Right cardiac atrium (tissue), 5 donors: ENCODE measurements at regions not wholly inside any gene's neighbourhood (a gene's known extent, or its start where the extent isn't known, plus 50 kb on each side); places are given as distances from the start of the nearest gene placed in this dataset.
"Not testable (repeated sequence)": the region's sequence is repeated elsewhere in the genome, so short reads cannot be mapped to it uniquely, and the experiment has no call there.

Experiments
- ATAC-seq, 2 donors: fragments of 200-7000 bp; cut with Tn5 transposase; one replicate each; pipeline versions ENCODE4 v1.8.0 to v1.9.1; 2020; ENCODE audit warnings: moderate library complexity in 2 of 2, mild to moderate bottlenecking in 1 of 2
- DNase-seq, 3 donors: peaks; one replicate each; pipeline ENCODE4 v3.0.0-alpha.2; 2020
- H3K27ac ChIP-seq: one replicate; pipeline ENCODE4 v1.5.1; 2013; ENCODE audit warnings: mild to moderate bottlenecking, low read length, control low read depth, moderate library complexity
- H3K27me3 ChIP-seq: one replicate; pipeline ENCODE4 v1.6.1; 2013; ENCODE audit not compliant: control insufficient read depth, insufficient read depth
- H3K4me1 ChIP-seq: one replicate; pipeline ENCODE4 v1.6.1; 2013; ENCODE audit warnings: low read length; ENCODE audit not compliant: control insufficient read depth, insufficient read depth
- H3K4me3 ChIP-seq: one replicate; pipeline ENCODE4 v1.5.1; 2013; ENCODE audit warnings: low read length, control low read depth
- H3K9me3 ChIP-seq: one replicate; pipeline ENCODE4 v1.6.1; 2013; ENCODE audit warnings: low read length; ENCODE audit not compliant: control insufficient read depth
- WGBS: extraction: QIAGEN DNeasy Blood & Tissue Kit; methylation state at CpG from one replicate; pipeline ENCODE4 v1.1.7; 2013; 5-methylcytosine and 5-hydroxymethylcytosine counted together
- intact Hi-C, 4 donors: fragments of 100-400 bp; cut with DNase I; formaldehyde crosslinking; loops; one replicate each; pipeline versions ENCODE4 v1.11.0 to v1.14.0; 2022 to 2023
- donor health status: healthy with polysubstance abuse.
- donor health status: DM: no; HTN: yes; CAD: no.
- donor health status: DM: no; HTN: no; CAD: no.
- donor health status: DM: no; HTN: yes; CAD: no; lungs with severe emphysema.
- donor health status: DM: yes; HTN: yes; CAD: no.

DNA sequence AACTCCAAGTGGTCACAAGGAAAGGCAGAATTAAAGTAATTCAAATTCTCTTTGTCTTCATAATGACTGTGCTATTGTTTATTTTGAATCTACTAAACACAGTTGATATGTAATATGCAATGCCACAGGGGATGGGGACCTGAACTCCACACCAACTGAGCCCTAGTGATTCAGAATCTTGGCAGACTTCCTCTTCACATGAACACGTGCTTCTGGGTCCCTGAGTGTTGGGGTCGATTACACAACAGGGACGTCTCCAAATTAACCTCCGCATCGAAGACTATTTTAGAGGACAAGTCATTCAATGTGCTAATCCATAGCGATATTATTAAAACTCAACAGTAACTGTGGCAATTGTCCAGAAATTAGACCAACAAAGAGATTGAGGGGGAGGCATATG, 95.3 kb upstream of the CARD11 start:
- WGBS: 54% methylated on average over 6 of the region's 6 CpGs
- no peaks in the 10 kb centered on the region for H3K4me1 ChIP-seq

DNA sequence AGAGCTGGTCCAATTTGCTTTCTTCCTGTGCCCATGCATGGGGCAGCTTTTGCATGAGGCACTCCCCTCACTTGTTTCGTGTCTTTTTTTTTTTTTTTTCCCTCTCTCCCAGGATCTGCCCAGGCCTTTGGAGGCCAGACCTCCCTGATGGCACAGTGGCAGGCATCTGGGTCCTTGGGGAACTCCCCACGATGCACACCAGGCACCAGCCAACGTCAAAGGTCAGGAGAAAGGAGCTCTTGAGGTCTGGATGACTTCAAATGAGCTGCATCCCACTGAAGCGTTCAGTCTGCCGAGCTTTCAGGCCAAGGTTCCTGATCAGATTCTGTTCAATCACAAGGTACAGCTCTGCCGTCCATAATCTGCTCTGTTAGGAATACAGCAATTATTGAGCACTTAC, 97.2 kb upstream of the CARD11 start:
- intact Hi-C loops: no loop called here
- no peak for ATAC-seq
- H3K4me1 ChIP-seq: no peaks in the 10 kb centered on the region
- H3K9me3 ChIP-seq: no peaks in the 10 kb centered on the region
- H3K27ac ChIP-seq: no peak overlapping the region
- no peaks in the 10 kb centered on the region for H3K27me3 ChIP-seq
- no peak overlapping the region for H3K4me3 ChIP-seq
- no peak for DNase-seq
- 62% methylated on average over 6 of the region's 6 CpGs for WGBS

More for the DNA sequence above, 95.3 kb upstream of the CARD11 start:
- no peak overlapping the region for H3K27ac ChIP-seq
- H3K4me3 ChIP-seq: no peak overlapping the region
- no peaks in the 10 kb centered on the region for H3K27me3 ChIP-seq
- no peaks in the 10 kb centered on the region for H3K9me3 ChIP-seq
- intact Hi-C loops: no loop called here
- no peak for ATAC-seq
- DNase-seq: no peak

DNA sequence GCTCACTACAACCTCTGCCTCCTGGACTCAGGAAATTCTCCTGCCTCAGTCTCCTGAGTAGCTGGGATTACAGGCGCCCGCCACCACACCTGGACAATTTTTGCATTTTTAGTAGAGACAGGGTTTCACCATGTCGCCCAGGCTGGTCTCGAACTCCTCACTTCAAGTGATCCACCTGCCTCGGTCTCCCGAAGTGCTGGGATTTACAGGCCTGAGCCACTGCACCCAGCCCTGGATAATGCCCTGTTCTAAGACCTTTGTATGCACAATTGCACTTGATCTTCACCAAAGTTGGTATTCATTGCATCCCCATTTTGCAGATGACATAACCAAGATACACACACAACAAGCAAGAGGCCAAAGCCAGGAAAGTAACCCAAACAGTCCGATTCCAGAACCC, 97.7 kb upstream of the CARD11 start:
- intact Hi-C loops: no loop called here
- DNase-seq (no peak), ATAC-seq (no peak)
- H3K4me3 ChIP-seq: no peak overlapping the region
- 94% methylated on average over 7 of the region's 7 CpGs for WGBS
- no peaks in the 10 kb centered on the region for H3K27me3 ChIP-seq
- no peak overlapping the region for H3K27ac ChIP-seq
- H3K9me3 ChIP-seq: no peaks in the 10 kb centered on the region
- H3K4me1 ChIP-seq: no peaks in the 10 kb centered on the region

DNA sequence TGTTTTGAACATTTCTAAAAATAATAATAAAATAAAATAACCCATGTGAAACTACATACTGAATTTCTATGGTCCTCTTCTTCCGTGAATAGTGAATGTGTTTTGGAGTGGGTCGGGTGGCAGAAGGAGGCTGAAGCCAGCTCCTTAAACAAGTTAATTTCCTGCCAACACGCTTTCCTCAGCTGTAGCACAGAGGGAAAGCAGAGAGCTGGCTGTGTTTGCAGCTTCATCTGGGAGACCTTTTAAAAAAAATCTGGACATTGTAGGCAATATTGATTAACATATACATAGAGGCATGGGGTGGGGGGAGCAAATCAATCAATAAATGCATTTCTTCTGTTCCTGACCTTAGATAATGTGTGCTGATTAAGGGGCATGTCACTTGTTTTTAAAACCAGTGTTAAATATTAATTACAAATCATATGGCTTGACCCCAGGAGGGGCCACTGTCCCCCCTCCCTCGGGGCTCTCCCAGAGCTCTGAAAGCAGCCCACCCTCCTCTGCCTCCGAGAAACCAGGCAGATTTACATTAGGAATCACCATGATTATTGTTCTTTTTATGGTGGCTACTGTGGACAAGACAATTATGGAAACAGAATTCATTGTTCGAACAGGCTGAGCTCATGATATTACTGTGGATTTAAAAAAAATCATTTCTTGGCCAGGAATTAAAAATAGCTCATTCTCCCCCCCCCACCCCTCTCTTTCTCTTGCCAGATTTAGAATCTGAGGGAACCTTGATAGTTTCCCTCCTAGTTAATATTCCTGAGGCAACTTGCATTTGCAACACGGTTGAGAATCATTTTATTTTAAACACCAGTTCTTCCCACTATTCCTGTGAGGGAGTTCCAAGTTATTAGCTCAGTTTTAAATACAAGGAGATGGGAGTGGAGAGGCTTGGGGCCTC, 100.5 kb upstream of the CARD11 start:
- Histone ChIP-seq H3K9me3 (no peaks in the 10 kb centered on the region), H3K27me3 (no peaks in the 10 kb centered on the region), H3K4me3 (no peak overlapping the region), H3K27ac (no peak overlapping the region), H3K4me1 (no peaks in the 10 kb centered on the region)
- WGBS: 16% methylated on average over 7 of the region's 7 CpGs
- ATAC-seq (no peak), DNase-seq (no peak)
- intact Hi-C loops: no loop called here

DNA sequence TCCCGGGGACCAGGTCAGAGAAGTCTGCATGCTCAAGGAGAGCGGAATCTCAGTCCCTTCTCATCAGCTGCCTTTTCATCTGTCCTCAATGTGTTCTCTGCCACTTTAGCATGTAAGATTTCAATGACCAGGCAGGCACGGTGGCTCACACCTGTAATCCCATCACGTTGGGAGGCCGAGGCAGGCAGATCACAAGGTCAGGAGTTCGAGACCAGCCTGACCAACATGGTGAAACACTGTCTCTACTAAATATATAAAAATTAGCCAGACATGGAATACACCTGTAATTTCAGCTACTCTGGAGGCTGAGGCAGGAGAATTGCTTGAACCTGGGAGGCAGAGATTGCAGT, 101.1 kb upstream of the CARD11 start:
- H3K4me3 ChIP-seq, H3K9me3 ChIP-seq, ATAC-seq, H3K27ac ChIP-seq, H3K4me1 ChIP-seq, H3K27me3 ChIP-seq, DNase-seq, intact Hi-C loops: not testable (repeated sequence)
- 65% methylated on average over 6 of the region's 6 CpGs for WGBS

DNA sequence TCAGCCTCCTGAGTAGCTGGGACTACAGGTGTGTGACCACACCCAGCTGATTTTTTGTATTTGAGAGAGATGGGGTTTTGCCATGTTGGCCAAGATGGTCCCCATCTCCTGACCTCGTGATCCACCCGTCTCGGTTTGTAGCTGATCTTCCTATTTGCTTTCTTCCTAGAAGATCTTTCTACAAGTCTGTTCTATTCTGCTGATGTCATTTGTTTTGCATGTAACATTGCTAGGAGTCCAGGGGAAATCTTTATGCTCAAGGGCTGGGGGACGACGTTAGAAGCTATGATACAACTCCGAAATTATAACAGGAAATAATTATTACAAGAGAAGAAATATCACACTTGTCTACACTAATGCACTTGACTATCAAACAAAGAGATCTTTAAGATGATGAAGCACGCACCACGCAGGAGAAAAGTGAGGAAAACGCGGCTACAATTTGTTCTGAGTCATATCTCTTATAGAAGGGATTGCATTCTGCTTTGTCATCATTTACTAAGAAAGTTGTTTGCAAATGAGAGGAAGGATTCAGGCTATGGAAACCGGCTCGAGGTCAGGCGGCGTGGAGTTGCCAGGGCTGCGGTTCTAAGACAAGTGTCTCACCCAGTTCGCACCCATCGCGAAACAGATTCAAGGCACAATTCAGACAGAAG, 103.0 kb upstream of the CARD11 start:
- Histone ChIP-seq H3K4me3 (no peak overlapping the region), H3K27ac (no peak overlapping the region), H3K27me3 (no peaks in the 10 kb centered on the region), H3K4me1 (no peaks in the 10 kb centered on the region), H3K9me3 (no peaks in the 10 kb centered on the region)
- 51% methylated on average over 18 of the region's 18 CpGs for WGBS
- DNase-seq (no peak), ATAC-seq (no peak)
- intact Hi-C loops: no loop called here

DNA sequence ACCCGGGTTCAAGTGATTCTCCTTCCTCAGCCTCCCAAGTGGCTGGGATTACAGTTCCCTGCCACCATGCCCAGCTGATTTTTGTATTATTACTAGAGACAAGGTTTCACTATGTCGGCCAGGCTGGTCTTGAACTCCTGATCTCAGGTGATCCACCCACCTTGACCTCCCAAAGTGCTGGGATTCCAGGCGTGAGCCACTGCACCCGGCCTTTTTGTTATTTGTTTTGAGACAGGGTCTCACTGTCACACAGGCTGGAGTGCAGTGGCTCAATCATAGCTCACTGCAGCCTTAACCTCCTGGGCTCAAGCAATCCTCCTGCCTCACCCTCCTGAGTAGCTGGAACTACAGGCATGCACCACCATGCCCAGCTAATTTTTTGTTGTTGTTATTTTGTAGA, 104.8 kb upstream of the CARD11 start:
- DNase-seq, H3K9me3 ChIP-seq, H3K4me3 ChIP-seq, H3K27me3 ChIP-seq, H3K27ac ChIP-seq, H3K4me1 ChIP-seq, intact Hi-C loops, ATAC-seq: not testable (repeated sequence)
- 68% methylated on average over 4 of the region's 4 CpGs for WGBS

DNA sequence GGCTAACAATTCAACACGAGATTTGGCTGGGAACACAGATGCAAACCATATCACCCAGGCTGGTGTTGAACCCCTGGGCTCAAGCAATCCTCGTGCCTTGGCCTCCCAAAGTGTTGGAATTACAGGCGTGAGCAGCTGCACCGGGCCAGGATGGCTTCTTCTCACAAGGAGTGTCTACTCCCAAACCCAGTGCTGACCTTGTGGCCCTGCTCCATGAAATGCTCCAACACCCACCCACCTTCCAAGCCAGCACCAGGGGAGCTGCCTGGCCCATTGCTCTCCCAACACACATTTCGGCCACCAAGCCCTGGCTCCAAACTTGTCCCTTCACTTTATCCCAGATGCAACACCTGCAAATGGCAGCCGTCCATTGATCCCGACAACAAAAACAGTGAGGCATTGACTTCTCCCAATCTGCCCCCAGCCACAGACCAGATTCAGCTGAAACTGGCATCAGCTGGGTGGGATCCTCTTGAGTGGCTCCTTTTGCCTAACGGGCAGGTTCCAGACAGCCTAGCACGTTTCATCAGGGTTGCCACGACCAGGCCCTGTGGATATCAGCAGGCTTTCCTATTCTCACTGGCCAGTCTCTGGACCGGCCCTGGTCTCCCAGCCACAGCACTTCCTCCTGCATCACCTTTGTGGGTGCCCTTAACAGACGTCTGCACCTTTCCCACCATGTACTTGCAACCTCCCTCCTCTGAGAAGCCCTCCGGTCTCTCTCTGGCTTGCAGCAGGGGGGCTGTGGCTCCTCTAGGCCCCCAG, 105.7 kb upstream of the CARD11 start:
- no peak overlapping the region for H3K4me3 ChIP-seq
- no peak for DNase-seq

DNA sequence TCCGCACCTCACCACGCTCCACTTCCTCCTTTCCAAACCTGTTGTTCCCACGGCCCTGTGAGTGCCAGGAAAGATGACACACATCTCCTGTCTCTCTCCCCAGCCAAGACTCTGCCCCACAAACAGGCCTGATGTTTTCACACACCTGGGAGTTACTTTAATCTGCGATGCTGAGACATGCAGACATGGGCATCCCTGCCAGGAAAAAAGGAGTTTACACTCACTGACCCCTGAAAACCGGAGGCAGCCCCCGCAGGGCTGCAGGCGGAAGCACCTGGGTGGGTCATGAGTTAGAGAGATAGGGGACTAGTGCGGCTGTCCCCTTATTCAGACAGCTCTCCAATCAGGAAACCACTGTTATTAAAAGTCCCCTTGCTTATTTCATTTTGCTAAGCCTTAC, 106.4 kb upstream of the CARD11 start:
- Histone ChIP-seq H3K4me1 (no peaks in the 10 kb centered on the region), H3K9me3 (no peaks in the 10 kb centered on the region), H3K4me3 (no peak overlapping the region), H3K27me3 (no peaks in the 10 kb centered on the region), H3K27ac (no peak overlapping the region)
- WGBS: 41% methylated on average over 8 of the region's 8 CpGs
- no peak for DNase-seq
- ATAC-seq: no peak
- intact Hi-C loops: loop anchor here in 2 of 4 donors (10.0 kb wide), 1 partner anchor 265 kb away; no protein-coding TSS in a partner anchor

More for the DNA sequence above, 105.7 kb upstream of the CARD11 start:
- Histone ChIP-seq H3K9me3 (no peaks in the 10 kb centered on the region), H3K27me3 (no peaks in the 10 kb centered on the region), H3K4me1 (no peaks in the 10 kb centered on the region), H3K27ac (no peak overlapping the region)
- intact Hi-C loops: no loop called here
- no peak for ATAC-seq
- 79% methylated on average over 13 of the region's 13 CpGs for WGBS

DNA sequence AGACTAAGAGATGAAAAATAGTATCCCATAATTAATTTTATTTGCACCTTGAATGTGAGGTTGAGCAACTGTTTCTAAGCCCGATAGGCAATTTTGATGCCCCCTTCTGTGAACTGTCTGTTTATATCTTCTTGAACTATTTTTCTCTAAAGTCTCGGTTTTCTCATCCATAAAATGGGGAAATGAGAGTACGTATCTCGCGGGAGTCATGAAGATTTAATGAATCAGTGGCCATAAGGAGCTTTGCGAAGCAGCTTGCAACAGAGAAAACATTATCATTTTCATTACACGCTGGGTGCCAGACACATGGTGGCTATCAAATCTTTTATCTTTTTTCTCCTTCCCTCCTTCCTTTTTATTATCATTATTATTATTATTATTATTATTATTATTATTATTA, 108.1 kb upstream of the CARD11 start:
- intact Hi-C loops: loop anchor here in 2 of 4 donors (10.0 kb wide), 1 partner anchor 267 kb away; no protein-coding TSS in a partner anchor
- no peak for ATAC-seq
- 93% methylated on average over 7 of the region's 7 CpGs for WGBS

DNA sequence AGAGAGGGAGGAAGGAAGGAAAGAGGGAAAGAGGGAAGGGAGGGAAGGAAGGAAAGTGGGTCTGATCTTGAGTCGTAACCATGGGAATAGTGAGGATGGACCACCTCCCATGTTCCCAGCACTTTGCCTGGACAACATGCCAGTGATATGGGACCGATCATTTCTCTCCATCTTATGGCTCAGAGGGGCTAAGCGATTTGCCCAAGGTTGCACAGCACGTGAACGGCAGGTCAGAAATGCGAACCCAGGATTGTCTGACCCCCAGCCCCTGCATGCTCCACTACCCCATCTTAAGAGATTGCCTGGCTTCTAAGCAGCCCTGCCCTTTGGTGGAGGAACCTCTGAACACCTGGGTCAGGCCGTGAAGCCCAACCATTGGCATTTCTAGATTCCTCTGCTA, 109.0 kb upstream of the CARD11 start:
- no peaks in the 10 kb centered on the region for H3K9me3 ChIP-seq
- H3K27me3 ChIP-seq: no peaks in the 10 kb centered on the region
- no peak overlapping the region for H3K27ac ChIP-seq
- no peaks in the 10 kb centered on the region for H3K4me1 ChIP-seq
- H3K4me3 ChIP-seq: no peak overlapping the region
- 92% methylated on average over 7 of the region's 7 CpGs for WGBS
- ATAC-seq: no peak
- DNase-seq: no peak
- intact Hi-C loops: loop anchor here in 2 of 4 donors (10.0 kb wide), 1 partner anchor 268 kb away; no protein-coding TSS in a partner anchor

More for the DNA sequence above, 108.1 kb upstream of the CARD11 start:
- Histone ChIP-seq H3K4me3 (no peak overlapping the region), H3K9me3 (no peaks in the 10 kb centered on the region), H3K4me1 (no peaks in the 10 kb centered on the region), H3K27ac (no peak overlapping the region), H3K27me3 (no peaks in the 10 kb centered on the region)
- DNase-seq: no peak
